HK-2 (cell line): ENCODE measurements at regions not wholly inside any gene's neighbourhood (a gene's known extent, or its start where the extent isn't known, plus 50 kb on each side); places are given as distances from the start of the nearest gene placed in this dataset.
"Not testable (repeated sequence)": the region's sequence is repeated elsewhere in the genome, so short reads cannot be mapped to it uniquely, and the experiment has no call there.

Experiments used
- DNase-seq: peaks from one replicate; pipeline ENCODE4 v3.0.0-alpha.2; 2018; ENCODE audit not compliant: unreplicated experiment

DNA sequence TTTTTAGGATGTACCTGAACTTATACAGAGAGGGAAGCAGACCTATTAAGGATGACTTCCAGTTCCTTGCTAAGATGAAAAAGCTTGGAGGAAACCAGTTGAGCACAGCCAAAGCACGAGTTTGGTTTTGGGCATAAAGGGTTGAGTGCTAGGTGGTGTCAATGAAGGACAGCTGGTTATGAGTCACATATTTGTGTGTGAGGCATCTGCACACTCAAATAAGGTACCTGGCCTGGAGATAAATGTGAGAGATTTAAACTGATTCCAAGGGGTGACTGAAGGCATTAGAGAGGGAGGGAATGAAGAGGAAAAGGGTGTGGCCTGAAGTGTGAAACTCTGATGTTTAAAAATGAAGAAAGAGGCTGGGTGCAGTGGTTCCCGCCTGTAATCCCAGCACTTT, 486.7 kb downstream of the DIPK2A start:
- no peak for DNase-seq

DNA sequence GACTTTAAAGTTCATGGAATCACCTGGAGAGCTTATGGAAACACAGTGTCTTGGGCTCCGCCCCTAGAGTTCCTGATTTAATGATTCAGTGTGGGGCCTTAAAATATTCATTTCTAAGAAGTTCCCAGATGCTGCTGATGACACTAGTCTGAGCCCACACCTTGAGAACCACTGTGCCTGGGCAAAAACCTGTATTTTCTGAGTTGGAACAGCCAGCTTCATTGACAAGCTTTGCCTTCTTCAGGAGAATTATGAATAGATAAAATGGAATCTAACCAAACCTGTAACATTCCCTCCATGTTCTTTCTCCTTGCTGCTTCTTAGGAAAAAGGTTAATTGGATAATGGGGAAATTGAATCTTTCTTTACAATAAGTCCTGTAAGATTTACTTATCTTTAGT, 490.7 kb downstream of the DIPK2A start:
- no peak for DNase-seq

DNA sequence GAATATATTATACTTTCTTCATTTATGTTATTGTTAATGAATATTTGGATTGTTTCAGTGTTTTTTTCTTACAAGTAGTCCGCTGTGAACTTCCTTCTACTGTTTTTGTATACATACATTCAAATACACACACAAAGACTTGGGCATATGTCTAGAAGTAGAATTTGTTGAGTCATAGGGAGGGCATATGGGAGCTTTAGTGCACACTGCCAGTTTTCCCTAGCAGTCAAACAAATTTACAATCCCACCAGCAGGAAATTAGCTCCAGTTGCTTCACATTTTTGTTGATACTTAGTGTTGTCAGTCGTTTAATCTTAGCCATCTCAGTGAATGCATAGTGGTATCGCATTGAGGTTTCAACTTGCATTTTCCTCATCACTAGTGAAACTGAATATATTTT, 492.3 kb downstream of the DIPK2A start:
- no peak for DNase-seq

DNA sequence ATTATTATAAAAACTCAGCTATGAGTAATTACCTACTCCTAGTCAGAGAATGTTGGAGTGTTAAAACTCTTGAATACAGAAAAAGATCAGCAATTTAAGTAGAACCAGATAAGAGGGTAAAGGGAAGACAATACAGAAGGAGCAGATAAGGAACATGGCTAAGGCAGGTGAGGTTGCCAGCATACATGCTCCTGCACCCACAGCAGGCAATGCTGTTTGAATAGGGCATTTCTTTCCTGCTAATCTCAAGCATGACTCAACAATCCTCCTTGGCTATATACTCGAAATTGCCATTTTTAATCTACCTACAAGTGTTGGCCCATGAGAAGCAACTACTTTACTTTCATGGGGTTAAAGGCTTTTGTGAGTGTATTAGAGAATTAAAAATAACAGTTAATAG, 494.5 kb downstream of the DIPK2A start:
- DNase-seq: no peak

DNA sequence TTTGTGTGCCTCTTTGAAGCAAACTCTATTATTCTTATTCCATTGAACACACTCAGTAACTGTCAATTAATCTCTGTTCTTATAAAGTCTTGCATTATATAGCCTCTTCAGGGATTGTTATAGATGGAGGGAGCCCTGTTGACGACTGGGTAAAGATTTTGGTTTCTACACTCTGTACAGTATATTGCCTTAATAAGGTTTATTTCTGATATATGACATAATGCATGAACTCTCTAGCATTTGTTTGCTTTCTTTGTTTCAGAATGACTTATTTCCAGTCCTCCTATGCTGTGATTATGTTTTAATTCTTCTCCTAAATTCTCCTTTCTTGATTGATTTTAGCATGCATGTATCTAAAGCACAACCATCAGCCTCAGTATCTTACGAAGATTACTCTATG, 494.9 kb downstream of the DIPK2A start:
- DNase-seq: no peak

DNA sequence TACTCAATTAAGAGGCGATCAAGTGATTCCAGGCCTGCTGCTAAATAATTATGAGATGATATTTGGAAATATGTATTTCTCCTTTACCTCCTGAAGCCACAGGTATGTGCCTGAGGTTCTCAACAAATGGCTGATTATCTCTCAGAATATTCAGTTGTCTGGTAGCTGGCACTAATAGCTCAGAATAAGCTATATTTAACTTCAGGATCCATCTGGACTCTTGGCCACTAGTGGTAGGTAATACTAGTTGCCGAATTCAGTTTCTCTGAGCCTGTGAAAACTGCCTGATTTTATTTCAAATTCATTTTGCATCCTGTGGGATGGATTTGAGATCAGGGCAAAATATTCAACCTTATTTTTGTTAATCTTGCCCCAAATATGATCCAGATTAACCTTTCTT, 499.0 kb downstream of the DIPK2A start:
- no peak for DNase-seq

DNA sequence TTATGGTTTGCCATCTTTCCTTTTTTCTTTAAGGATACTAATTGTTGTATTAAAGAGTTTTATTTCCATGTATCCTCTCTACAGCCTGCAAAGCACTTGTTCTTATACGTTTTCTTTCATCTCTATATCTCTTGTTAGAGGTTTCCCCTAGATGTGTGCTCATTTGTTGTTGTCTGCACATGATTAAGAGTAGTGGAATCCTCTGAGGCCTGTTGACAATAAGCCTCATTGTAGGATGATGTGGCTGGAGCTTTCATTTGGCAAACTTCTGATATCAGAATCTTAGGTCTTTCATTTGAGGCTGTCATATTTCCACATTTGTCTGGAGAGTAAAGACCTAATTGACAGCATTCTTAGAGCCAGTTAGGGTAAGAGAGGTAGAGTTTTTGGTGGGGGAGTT, 506.0 kb downstream of the DIPK2A start:
- no peak for DNase-seq

DNA sequence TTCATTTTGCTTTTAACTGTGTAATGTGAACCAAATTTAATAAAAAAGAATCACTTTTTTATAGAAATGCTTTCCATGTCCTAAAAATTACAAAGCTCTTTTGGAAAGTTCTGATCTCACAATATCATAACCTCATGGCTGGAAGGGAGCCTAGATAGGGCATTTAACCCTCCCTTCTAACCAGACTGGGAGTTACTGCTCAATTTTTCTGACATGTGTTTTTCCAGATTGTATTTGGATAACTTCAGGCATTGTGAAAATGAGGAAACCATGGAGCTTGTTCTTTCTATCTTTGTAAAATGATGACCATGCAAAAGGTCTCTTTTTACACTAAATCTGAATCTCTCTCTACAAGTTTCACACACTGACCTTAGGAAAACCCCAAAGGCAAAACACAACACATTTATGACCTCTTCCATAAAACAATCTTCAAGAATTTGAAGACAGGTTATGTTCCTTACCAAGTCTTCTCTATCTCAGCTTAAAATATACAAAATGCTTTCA, 508.8 kb downstream of the DIPK2A start:
- no peak for DNase-seq

DNA sequence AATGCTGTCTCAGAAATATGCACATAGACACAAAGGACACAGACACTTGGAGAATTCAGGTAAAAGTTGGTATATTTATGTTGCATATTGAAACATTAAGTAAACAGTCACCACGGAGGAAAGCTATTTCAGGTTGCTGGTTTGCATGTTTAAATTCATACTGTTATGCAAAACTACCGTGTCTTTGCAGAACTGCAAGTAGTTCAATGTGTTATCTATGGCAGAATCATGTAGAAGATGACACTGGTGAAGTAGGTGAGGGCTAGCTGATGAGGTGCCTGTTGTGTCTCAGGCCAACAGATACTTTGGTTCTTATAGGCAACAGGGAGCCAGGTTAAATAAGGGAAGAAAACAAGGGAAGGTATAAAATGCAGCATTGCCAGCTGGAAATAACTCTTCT, 511.3 kb downstream of the DIPK2A start:
- DNase-seq: no peak

DNA sequence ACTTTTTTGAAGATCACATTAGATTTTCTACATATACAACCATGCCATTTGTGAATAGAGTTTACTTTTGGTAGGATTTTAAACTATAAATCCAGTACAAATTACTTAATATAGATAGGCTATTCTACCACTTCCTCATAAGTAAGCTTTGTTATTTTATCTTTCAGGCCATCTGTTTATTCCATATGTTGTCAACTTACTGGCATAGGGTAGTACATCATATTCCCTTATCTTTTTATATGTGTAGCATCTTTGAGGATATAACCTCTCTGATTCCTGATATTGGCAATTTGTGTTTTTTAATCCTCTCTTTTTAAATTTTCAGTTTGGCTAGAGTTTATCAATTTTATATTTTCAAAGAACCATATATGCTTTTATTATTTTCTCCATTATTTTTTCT, 515.4 kb downstream of the DIPK2A start:
- DNase-seq: no peak

DNA sequence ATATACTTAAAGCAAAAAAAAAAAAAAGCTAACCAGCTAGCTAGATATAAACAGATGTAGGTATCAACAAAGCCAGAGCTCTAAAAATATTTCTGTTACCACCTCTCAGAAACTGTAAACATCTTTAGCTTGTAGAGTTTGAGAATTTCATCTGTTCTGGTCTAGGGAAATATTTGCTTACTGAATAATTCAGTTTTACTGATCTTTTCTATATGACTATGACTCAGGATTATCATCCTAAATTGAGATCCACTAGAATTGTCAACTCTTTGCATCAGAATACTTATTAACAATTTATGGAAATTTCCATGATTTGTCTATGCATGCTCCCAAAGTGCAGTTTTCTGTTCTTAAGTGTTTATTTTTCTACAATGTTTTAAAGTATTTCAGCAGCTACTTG, 517.3 kb downstream of the DIPK2A start:
- DNase-seq: no peak

DNA sequence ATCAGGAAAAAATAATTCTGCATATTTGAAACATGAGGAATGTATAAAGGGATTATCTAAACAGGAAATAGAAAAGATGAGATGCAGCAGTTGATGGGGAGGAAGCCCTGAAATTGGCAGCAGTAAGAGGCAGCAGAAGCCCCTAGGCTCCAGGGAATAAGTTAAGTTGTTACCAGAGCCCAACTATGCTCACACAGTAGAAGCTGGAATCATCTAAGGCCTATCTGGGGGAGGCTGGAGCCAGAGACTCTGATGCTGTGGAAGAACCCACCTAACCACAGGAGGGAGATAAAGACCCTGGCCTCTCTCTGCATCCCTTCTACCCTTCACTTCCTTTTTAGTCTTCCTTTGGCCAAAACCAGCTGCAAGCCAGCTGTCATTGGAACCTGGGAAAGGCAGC, 519.7 kb downstream of the DIPK2A start:
- DNase-seq: no peak

DNA sequence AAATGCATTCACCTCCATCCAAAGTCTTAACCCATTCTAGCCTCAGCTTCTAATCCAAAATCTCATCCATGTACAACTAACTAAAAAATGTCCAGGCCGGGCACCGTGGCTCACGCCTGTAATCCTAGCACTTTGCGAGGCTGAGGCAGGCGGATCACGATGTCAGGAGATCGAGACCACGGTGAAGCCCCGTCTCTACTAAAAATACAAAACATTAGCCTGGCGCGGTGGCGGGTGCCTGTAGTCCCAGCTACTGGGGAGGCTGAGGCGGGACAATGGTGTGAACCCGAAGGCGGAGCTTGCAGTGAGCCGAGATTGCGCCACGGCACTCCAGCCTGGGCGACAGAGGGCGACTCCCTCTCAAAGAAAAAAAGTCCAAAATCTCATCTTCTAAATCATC, 523.0 kb downstream of the DIPK2A start:
- DNase-seq: not testable (repeated sequence)

DNA sequence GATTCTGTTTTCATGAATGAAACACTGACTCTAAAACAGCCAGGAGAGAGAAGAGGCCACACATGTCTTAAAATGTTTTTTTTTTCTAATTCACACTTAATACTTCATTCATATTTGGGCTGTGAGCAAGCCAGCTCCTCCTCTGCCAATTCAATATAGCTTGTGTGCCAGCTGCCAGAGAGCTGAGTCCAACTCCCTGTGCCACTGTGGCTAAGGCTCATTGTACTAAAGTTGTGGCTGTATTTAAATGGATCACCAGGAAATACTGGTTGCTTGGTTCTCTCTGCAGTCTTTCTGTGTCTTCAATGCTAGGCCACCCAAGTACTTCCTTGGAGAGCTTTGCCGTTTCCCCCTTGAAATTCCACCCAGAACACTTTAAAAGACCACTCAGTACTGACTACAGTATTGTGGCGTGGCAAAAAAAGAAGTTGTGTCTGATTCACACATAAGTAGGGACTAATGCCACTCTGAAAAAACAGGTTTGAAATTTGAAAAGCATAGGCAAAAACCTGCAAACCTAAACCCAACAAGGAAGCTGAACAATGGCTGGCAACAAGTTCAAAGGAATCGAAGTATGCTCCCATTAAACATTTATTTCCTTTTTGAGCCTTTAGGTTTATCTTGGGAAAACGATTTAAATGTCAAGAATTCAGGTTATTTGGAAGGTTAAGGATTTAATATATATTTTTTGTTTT, 524.7 kb downstream of the DIPK2A start:
- DNase-seq: no peak

DNA sequence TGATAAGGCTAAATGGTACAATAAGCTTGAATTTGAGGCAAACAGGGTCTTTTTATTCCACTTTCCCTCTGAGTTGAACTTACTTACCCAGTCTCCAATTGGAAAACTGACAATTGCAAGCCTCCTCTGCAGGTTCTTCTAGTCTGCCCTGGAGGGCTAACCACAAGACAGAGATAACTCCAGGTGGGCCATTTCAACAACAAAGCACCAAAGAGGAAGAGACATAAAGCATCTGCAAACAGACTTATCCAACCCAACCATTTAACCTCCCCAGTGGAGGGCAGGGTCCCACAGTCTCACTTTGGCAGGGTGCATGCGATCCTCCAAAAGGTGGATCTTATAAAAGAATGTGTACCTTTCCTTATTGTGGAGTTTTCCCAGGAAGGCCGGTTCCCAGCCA, 525.8 kb downstream of the DIPK2A start:
- no peak for DNase-seq

DNA sequence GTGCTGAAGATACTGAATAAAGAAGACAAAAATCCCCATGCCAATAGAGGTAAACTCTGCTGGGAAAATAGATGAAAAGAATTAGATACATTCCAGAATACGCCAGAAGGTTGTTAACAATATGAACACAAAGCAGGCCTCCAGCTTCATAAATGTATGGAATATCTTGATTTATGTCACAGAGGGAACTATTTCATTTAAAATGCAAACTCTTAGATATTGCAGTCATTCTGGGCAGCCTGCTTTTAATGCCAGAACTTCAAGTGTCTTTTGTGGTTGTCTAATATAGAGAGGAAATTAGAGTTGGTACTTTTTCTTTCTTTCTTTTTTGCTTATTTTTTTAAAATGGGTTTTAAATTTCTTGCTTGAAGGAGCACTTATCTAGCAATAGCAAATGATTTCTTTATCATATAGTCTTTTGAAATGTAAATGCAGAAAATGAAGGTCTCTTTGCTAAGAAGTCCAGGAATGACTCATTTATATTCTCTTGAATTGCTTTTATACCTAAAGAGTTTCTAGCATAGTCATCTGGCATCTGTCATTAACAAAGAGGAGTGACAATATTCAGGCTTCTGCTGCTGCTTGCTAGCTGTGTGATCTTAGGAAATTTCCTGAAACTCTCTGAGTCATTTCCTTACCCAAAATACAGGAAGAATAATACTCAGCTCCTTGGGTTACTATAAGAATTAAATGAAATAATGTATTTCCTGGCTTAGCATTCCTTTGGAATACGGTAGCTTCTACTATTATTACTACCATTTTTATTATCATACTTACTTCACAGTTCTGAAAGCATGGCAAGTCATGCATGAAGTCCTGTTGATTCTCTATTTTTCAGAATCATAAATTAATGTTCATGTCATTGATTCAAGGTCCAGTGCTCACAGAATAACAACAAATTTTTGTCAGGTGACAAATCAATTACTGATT, 527.6 kb downstream of the DIPK2A start:
- no peak for DNase-seq

DNA sequence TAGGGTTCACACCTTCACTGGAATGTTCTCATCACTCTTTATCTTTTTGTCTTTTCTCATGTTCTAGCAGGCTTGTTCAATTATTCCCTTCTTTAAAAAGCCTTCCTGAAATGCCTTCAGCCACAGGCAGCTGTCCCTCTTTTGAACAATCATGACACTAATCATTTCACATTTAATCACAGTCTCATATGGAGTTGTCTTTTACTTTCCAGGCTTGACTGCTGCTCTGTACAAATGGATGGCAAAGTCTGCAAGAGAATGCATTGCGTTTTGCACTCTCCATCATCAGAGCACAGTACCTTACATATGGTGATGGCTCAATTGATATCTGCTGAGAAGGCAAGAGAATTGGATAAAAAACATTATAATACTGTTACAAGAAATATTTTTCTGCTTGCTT, 529.8 kb downstream of the DIPK2A start:
- no peak for DNase-seq

DNA sequence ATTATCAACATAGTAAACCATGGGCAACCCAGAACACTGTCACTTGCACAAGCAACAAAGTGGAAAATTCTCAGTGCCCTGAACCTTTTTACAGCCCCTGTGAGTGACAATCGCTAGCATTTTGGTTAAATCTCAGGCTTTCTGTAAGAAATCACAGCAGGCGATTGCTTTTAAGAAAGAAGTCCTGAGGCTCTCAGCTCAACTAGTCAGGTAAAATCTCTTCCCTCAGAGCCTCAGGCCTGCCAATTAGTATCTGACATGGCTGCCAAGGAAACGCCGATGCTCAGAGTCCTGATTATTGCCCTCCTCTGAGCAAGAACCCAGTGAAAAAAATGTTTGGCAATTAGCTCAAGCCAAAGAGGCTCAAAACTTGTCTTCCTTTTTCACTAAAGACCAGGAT, 530.8 kb downstream of the DIPK2A start:
- no peak for DNase-seq

DNA sequence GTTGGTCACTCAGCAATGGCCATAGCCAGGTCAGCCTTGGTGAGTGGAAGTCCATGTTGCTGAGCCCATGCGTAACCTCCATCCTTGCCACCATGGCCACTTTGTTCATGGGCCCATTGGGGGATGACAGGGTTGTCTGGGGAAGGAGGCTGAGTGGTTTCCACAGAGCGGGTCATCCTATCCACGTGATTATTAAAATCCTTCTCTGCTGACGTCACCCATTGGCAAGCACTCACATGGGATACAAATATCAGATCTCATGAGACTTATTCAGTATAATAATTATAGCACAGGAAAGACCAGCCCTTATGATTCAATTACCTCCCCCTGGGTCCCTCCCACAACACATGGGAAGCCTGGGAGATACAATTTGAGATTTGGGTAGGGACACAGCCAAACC, 534.8 kb downstream of the DIPK2A start:
- DNase-seq: not testable (repeated sequence)

DNA sequence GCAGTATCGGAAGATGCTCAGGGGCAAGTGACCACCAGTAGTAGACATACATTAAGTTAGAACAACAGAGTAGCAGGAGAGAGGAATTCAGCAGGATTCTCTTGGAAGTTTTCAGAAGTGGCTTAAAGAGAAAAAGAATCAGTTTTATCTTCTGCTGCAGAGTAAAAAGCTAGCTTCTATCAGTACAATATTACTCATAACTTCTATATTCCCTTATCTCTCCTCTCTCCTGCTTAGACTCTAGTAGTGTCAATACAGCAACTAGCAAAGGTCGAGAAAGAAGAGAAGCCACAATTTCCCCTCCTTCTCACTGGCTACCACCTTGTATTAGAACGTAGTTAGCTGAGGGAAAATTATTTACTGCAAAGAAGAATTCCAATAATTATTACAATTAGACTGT, 539.7 kb downstream of the DIPK2A start:
- no peak for DNase-seq

DNA sequence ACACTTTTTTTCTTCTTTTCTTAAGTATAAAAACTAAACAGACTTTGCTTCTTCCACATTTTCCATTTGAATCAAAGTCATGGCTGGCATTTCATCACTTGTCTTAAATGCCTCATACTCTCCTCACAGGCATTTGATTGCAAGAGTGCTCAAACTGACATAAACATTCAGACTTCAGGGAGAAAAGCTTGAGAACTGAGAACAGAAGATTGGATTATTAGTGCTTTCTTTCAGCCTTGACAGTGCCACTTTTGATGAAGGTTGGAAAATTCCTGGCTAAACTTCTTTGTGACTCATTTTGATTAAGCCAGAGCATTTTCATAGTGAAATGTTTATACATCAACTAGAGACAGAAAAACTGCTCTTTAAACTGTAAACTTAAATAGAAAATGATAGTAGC, 544.4 kb downstream of the DIPK2A start:
- no peak for DNase-seq

DNA sequence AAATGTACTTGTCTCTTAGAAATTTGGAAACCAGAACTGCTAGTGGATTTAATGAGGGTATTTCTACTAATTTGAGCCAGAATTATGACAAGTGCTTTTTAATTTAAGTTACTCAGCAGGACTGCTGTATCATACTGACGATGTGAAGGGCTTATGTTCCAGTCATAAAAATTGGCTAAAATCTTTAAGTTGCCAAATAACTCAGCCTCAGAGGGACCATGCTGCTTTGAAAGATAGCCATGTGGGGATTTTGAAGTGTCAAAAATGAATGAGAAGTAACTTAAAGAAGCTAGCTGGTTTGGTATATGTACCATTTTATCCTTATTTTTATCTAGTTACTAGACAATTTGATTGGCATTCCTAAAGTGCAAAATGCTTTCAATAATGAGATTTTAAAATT, 545.0 kb downstream of the DIPK2A start:
- no peak for DNase-seq

DNA sequence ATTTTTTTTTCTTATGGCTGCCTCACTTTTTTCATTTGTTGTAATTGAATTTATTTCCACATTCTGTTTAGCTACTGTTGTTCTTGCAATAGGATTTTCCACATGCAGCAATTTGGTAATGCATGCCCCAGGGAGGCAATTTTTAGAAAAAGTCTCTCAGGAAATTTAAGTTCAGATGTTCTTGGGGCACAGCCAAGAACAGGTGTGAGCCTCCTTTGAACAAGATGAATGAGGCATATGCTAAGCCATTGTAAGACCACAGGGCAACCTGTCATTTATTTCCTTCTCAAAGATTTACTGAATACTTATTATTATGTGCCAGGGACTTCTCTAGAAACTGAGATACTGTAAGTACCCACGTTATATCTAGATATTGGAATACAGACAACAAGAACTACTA, 549.5 kb downstream of the DIPK2A start:
- DNase-seq: no peak
